ENCODE measurements at regions not wholly inside any gene's neighbourhood (a gene's known extent, or its start where the extent isn't known, plus 50 kb on each side); places are given as distances from the start of the nearest gene placed in this dataset.
"Not testable (repeated sequence)": the region's sequence is repeated elsewhere in the genome, so short reads cannot be mapped to it uniquely, and the experiment has no call there.

- CTCF ChIA-PET: no interaction called here
- POLR2A ChIA-PET: no interaction called here
- in situ Hi-C loops (cut with HindIII; ENCODE audit: low pct_unique_long_range_greater_than_20kb, low sequenced_read_pairs): no loop called here
- no TSS peak for BruUV-seq (replicated peaks)
- intact Hi-C loops (cut with micrococcal nuclease; ENCODE audit: unreplicated experiment): no loop called here
- H3K27ac ChIP-seq (ENCODE audit: low read length): no peak overlapping the region
- H3K9me3 ChIP-seq (ENCODE audit: control insufficient read depth, insufficient read depth, low read depth, low read length): no peaks in the 10 kb centered on the region; the same call in 1 of the 2 replicates
- H3K27me3 ChIP-seq (ENCODE audit: control insufficient read depth, insufficient read depth, low read length): peaks cover 2% of the 10 kb centered on the region
- ATAC-seq (no peak), DNase-seq (ENCODE audit: low read depth, low spot score) (no peak)
- no peaks in the 10 kb centered on the region for H3K36me3 ChIP-seq (ENCODE audit: control insufficient read depth, insufficient read depth, low read length)
- TF ChIP-seq POLR2AphosphoS5 (IDR thresholded peaks at IDR 0.05; ENCODE audit: low read depth, low read length) (no peak), REST (IDR thresholded peaks at IDR 0.05; ENCODE audit: insufficient read depth in 1 of 2, low read depth in 2 of 2, low read length in 1 of 2) (no peak), TCF7L2 (IDR thresholded peaks at IDR 0.05; ENCODE audit: low read depth, low read length) (no peak), SIN3A (IDR thresholded peaks at IDR 0.05; ENCODE audit: borderline replicate concordance, insufficient read depth, low read depth, low read length) (no peak)
- TF ChIP-seq, protein P1, sequence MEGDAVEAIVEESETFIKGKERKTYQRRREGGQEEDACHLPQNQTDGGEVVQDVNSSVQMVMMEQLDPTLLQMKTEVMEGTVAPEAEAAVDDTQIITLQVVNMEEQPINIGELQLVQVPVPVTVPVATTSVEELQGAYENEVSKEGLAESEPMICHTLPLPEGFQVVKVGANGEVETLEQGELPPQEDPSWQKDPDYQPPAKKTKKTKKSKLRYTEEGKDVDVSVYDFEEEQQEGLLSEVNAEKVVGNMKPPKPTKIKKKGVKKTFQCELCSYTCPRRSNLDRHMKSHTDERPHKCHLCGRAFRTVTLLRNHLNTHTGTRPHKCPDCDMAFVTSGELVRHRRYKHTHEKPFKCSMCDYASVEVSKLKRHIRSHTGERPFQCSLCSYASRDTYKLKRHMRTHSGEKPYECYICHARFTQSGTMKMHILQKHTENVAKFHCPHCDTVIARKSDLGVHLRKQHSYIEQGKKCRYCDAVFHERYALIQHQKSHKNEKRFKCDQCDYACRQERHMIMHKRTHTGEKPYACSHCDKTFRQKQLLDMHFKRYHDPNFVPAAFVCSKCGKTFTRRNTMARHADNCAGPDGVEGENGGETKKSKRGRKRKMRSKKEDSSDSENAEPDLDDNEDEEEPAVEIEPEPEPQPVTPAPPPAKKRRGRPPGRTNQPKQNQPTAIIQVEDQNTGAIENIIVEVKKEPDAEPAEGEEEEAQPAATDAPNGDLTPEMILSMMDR (IDR thresholded peaks at IDR 0.05): no peak
- no peak overlapping the region for H3K4me3 ChIP-seq (ENCODE audit: low read depth in 2 of 2, low read length in 2 of 2)
- H3K4me1 ChIP-seq (ENCODE audit: control insufficient read depth, insufficient read depth, low read length): no peaks in the 10 kb centered on the region
Observed at GRCh38 chr17:79556271-79556670, 54.6 kb downstream of the RBFOX3 start.

DNA sequence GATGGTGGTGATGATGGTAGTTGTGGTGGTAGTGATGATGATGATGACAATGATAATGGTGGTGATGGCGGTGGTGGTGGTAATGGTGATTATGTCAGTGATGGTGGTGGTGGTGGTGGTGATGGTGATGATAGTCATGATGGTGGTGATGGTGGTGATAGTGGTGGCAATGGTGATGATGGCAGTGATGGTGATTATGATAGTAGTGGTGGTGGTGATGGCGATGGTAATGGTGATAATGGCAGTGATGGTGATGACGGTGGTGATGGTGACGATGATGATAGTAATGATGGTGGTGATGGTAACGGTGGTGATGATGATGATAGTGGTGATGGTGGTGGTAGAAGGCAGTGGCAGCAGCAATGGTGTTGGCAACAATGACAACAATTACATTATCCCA, 55.3 kb downstream of the RBFOX3 start:
- no peak for TF ChIP-seq SIN3A (IDR thresholded peaks at IDR 0.05; ENCODE audit: borderline replicate concordance, insufficient read depth, low read depth, low read length)
- TF ChIP-seq, protein P1 (IDR thresholded peaks at IDR 0.05): no peak
- no peak for TF ChIP-seq POLR2AphosphoS5 (IDR thresholded peaks at IDR 0.05; ENCODE audit: low read depth, low read length)
- no peak for TF ChIP-seq REST (IDR thresholded peaks at IDR 0.05; ENCODE audit: insufficient read depth in 1 of 2, low read depth in 2 of 2, low read length in 1 of 2)
- TF ChIP-seq TCF7L2 (IDR thresholded peaks at IDR 0.05; ENCODE audit: low read depth, low read length): no peak
- no TSS peak for BruUV-seq (replicated peaks)
- H3K27ac ChIP-seq (ENCODE audit: low read length): no peak overlapping the region
- POLR2A ChIA-PET: no interaction called here
- ATAC-seq (no peak), DNase-seq (ENCODE audit: low read depth, low spot score) (no peak)
- no peaks in the 10 kb centered on the region for H3K4me1 ChIP-seq (ENCODE audit: control insufficient read depth, insufficient read depth, low read length)
- H3K9me3 ChIP-seq (ENCODE audit: control insufficient read depth, insufficient read depth, low read depth, low read length): no peaks in the 10 kb centered on the region; the same call in 1 of the 2 replicates
- no peaks in the 10 kb centered on the region; the same call in 1 of the 2 replicates for H3K27me3 ChIP-seq (ENCODE audit: control insufficient read depth, insufficient read depth, low read length)
- H3K36me3 ChIP-seq (ENCODE audit: control insufficient read depth, insufficient read depth, low read length): no peaks in the 10 kb centered on the region
- H3K4me3 ChIP-seq (ENCODE audit: low read depth in 2 of 2, low read length in 2 of 2): no peak overlapping the region
- intact Hi-C loops (cut with micrococcal nuclease; ENCODE audit: unreplicated experiment) (no loop called here), in situ Hi-C loops (cut with HindIII; ENCODE audit: low pct_unique_long_range_greater_than_20kb, low sequenced_read_pairs) (no loop called here)
- CTCF ChIA-PET: no interaction called here

GRCh38 chr17:79554346-79554745, 56.5 kb downstream of the RBFOX3 start:
- BruUV-seq (replicated peaks); H3K4me1 ChIP-seq (ENCODE audit: control insufficient read depth, insufficient read depth, low read length); H3K4me3 ChIP-seq (ENCODE audit: low read depth in 2 of 2, low read length in 2 of 2); H3K27ac ChIP-seq (ENCODE audit: low read length); POLR2A ChIA-PET; DNase-seq (ENCODE audit: low read depth, low spot score); CTCF ChIA-PET; H3K27me3 ChIP-seq (ENCODE audit: control insufficient read depth, insufficient read depth, low read length); H3K36me3 ChIP-seq (ENCODE audit: control insufficient read depth, insufficient read depth, low read length); ATAC-seq; in situ Hi-C loops (cut with HindIII; ENCODE audit: low pct_unique_long_range_greater_than_20kb, low sequenced_read_pairs); intact Hi-C loops (cut with micrococcal nuclease; ENCODE audit: unreplicated experiment); H3K9me3 ChIP-seq (ENCODE audit: control insufficient read depth, insufficient read depth, low read depth, low read length): not testable (repeated sequence)
